Calu3 (cell line): ENCODE measurements at regions not wholly inside any gene's neighbourhood (a gene's known extent, or its start where the extent isn't known, plus 50 kb on each side); places are given as distances from the start of the nearest gene placed in this dataset.
"Not testable (repeated sequence)": the region's sequence is repeated elsewhere in the genome, so short reads cannot be mapped to it uniquely, and the experiment has no call there.

Source experiments
- BruUV-seq: library from RNA; stranded (reverse); fragments of 400-500 nt; replicated peaks from 2 replicates; lab custom pipeline; 2021; lab: Mats Ljungman, UMichigan
- CTCF ChIA-PET: fragments of 300-600 bp; sonication (Branson Sonifier 250); formaldehyde crosslinking; loops from one replicate; lab custom pipeline; 2022; ENCODE audit warnings: antibody characterized with exemption; lab: Charles Lee
- DNase-seq: peaks from one replicate; pipeline ENCODE4 v3.0.0; 2022
- H3K27ac Mint-ChIP-seq: one replicate; pipeline ENCODE4 v1.8.0; 2022; ENCODE audit warnings: mixed read lengths; ENCODE audit not compliant: unreplicated experiment
- H3K27me3 Mint-ChIP-seq: one replicate; pipeline ENCODE4 v1.8.0; 2022; ENCODE audit warnings: mixed read lengths; ENCODE audit not compliant: unreplicated experiment
- H3K36me3 Mint-ChIP-seq: one replicate; pipeline ENCODE4 v1.8.0; 2022; ENCODE audit warnings: mild to moderate bottlenecking, moderate library complexity, mixed read lengths; ENCODE audit not compliant: insufficient read depth, unreplicated experiment
- H3K4me1 Mint-ChIP-seq: one replicate; pipeline ENCODE4 v1.8.0; 2022; ENCODE audit warnings: mild to moderate bottlenecking, low read depth, mixed read lengths; ENCODE audit not compliant: unreplicated experiment
- H3K4me3 Mint-ChIP-seq: one replicate; pipeline ENCODE4 v1.8.0; 2022; ENCODE audit warnings: mild to moderate bottlenecking, low read depth, moderate library complexity, mixed read lengths; ENCODE audit not compliant: unreplicated experiment
- H3K9me3 Mint-ChIP-seq: one replicate; pipeline ENCODE4 v1.8.0; 2022; ENCODE audit warnings: low read depth, mixed read lengths; ENCODE audit not compliant: unreplicated experiment
- CTCF ChIP-seq: fragments of 200-600 bp; IDR thresholded peaks from one replicate; pipeline ENCODE4 v1.8.0; 2022; ENCODE audit warnings: antibody characterized with exemption; ENCODE audit not compliant: unreplicated experiment
- intact Hi-C: fragments of 100-400 bp; cut with micrococcal nuclease; formaldehyde crosslinking; loops from one replicate; pipeline ENCODE4 v1.10.0; 2022; ENCODE audit not compliant: unreplicated experiment

- Mint-ChIP-seq H3K36me3 (no peaks in the 10 kb centered on the region), H3K9me3 (peaks cover 8% of the 10 kb centered on the region), H3K4me1 (no peaks in the 10 kb centered on the region), H3K4me3 (no peak overlapping the region), H3K27me3 (no peaks in the 10 kb centered on the region), H3K27ac (no peak overlapping the region)
- CTCF ChIA-PET = no interaction called here
- intact Hi-C loops = no loop called here
- no peak for TF ChIP-seq CTCF
- DNase-seq = no peak
- BruUV-seq = no TSS peak
These were observed 706.0 kb upstream of the AUTS2 start for GRCh38 chr7:68892236-68892635.

- Mint-ChIP-seq H3K4me3 (no peak overlapping the region), H3K4me1 (no peaks in the 10 kb centered on the region), H3K9me3 (peaks cover 8% of the 10 kb centered on the region), H3K27ac (no peak overlapping the region), H3K36me3 (no peaks in the 10 kb centered on the region), H3K27me3 (no peaks in the 10 kb centered on the region)
- intact Hi-C loops = no loop called here
- DNase-seq = no peak
- no TSS peak for BruUV-seq
- CTCF ChIA-PET = no interaction called here
- TF ChIP-seq CTCF = no peak
These were observed 704.9 kb upstream of the AUTS2 start for GRCh38 chr7:68893411-68893810.

GRCh38 chr7:68899156-68899555, 699.1 kb upstream of the AUTS2 start:
- BruUV-seq, H3K4me1 Mint-ChIP-seq, CTCF ChIA-PET, intact Hi-C loops, H3K27ac Mint-ChIP-seq, H3K36me3 Mint-ChIP-seq, H3K4me3 Mint-ChIP-seq, DNase-seq, H3K27me3 Mint-ChIP-seq: not testable (repeated sequence)
- peaks cover 16% of the 10 kb centered on the region for H3K9me3 Mint-ChIP-seq

GRCh38 chr7:68900096-68900495, 698.2 kb upstream of the AUTS2 start:
- no peak overlapping the region for H3K27ac Mint-ChIP-seq
- CTCF ChIA-PET = no interaction called here
- intact Hi-C loops = no loop called here
- H3K36me3 Mint-ChIP-seq = no peaks in the 10 kb centered on the region
- no TSS peak for BruUV-seq
- H3K27me3 Mint-ChIP-seq = no peaks in the 10 kb centered on the region
- no peak for DNase-seq
- H3K9me3 Mint-ChIP-seq = peaks cover 14% of the 10 kb centered on the region
- H3K4me3 Mint-ChIP-seq = no peak overlapping the region
- no peaks in the 10 kb centered on the region for H3K4me1 Mint-ChIP-seq
- no peak for TF ChIP-seq CTCF

- no peaks in the 10 kb centered on the region for H3K27me3 Mint-ChIP-seq
- TF ChIP-seq CTCF = no peak
- H3K9me3 Mint-ChIP-seq = peaks cover 15% of the 10 kb centered on the region
- H3K36me3 Mint-ChIP-seq = no peaks in the 10 kb centered on the region
- intact Hi-C loops = no loop called here
- H3K27ac Mint-ChIP-seq = no peak overlapping the region
- DNase-seq = no peak
- H3K4me1 Mint-ChIP-seq = no peaks in the 10 kb centered on the region
- CTCF ChIA-PET = no interaction called here
- BruUV-seq = no TSS peak
- H3K4me3 Mint-ChIP-seq = no peak overlapping the region
These were observed 693.6 kb upstream of the AUTS2 start for GRCh38 chr7:68904630-68905029.
